Mammary epithelial cell (primary cell): ENCODE measurements at regions not wholly inside any gene's neighbourhood (a gene's known extent, or its start where the extent isn't known, plus 50 kb on each side); places are given as distances from the start of the nearest gene placed in this dataset.

Experiments used
- EZH2 ChIP-seq: IDR thresholded peaks from 2 replicates; pipeline ENCODE4 v1.6.1; 2012; ENCODE audit warnings: low read length, inconsistent platforms, borderline replicate concordance
- TF ChIP-seq, protein P1 (sequence below), 2 donors: IDR thresholded peaks in 1 of 2; conservative IDR thresholded peaks in 1 of 2; 2 replicates each; pipeline ENCODE4 v1.5.1; 2011 to 2012; ENCODE audit warnings: inconsistent platforms in 2 of 2, low read length in 2 of 2, mild to moderate bottlenecking in 2 of 2, control low read depth in 1 of 2, low read depth in 1 of 2; ENCODE audit not compliant: insufficient read depth in 1 of 2; ENCODE audit errors: extremely low read depth in 1 of 2

DNA sequence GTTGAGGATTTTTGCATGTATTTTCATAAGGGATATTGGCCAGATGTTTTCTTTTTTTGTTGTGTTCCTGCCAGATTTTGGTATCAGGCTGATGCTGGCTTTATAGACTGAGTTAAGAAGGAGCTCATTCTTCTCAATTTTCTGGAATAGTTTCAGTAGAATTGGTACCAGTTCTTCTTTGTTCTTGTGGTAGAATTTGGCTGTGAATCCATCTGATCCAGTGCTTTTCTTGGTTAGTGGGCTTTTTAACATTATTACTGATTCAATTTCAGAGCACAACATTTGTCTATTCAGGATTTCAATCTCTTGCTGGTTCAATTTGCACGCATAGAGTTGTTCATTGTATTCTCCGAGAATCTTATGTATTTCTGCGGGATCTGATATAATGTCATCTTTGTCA, 136.5 kb upstream of the FOXG1 start:
- TF ChIP-seq, protein P1, sequence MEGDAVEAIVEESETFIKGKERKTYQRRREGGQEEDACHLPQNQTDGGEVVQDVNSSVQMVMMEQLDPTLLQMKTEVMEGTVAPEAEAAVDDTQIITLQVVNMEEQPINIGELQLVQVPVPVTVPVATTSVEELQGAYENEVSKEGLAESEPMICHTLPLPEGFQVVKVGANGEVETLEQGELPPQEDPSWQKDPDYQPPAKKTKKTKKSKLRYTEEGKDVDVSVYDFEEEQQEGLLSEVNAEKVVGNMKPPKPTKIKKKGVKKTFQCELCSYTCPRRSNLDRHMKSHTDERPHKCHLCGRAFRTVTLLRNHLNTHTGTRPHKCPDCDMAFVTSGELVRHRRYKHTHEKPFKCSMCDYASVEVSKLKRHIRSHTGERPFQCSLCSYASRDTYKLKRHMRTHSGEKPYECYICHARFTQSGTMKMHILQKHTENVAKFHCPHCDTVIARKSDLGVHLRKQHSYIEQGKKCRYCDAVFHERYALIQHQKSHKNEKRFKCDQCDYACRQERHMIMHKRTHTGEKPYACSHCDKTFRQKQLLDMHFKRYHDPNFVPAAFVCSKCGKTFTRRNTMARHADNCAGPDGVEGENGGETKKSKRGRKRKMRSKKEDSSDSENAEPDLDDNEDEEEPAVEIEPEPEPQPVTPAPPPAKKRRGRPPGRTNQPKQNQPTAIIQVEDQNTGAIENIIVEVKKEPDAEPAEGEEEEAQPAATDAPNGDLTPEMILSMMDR (conservative IDR thresholded peaks at IDR 0.05 in 1 of 2, IDR thresholded peaks at IDR 0.05 in 1 of 2; ENCODE audit: extremely low read depth in 1 of 2, insufficient read depth in 1 of 2, low read depth in 1 of 2, low read length in 2 of 2): no peak
- no peak for TF ChIP-seq EZH2
